ENCODE measurements at regions not wholly inside any gene's neighbourhood (a gene's known extent, or its start where the extent isn't known, plus 50 kb on each side); places are given as distances from the start of the nearest gene placed in this dataset.
"Not testable (repeated sequence)": the region's sequence is repeated elsewhere in the genome, so short reads cannot be mapped to it uniquely, and the experiment has no call there.

- Histone ChIP-seq H3K4me3 (no peak overlapping the region), H3K27ac (no peak overlapping the region), H3K4me1 (replicated peaks in 1 of 2) (no peaks in the 10 kb centered on the region)
- WGBS, 10 experiments, result 8 to 60% (median 28%) methylated on average over 1 of the region's 1 CpG; no CpG with 5 or more reads in 4 of the 10 experiments
- no peak for ATAC-seq (replicated peaks in 6 of 8)
- in situ Hi-C loops (cut with MboI; ENCODE audit: low pct_unique_long_range_greater_than_20kb in 2 of 9, low sequenced_read_pairs in 9 of 9, unreplicated experiment in 9 of 9), result no loop called here
Observed at GRCh38 chr3:109480014-109480413, 142.7 kb upstream of the DPPA4 start.

GRCh38 chr3:109478614-109479013, 141.3 kb upstream of the DPPA4 start:
- 9 to 100% (median 100%) methylated on average over 1 of the region's 1 CpG; no CpG with 5 or more reads in 1 of the 10 experiments for WGBS, 10 experiments
- in situ Hi-C loops (cut with MboI; ENCODE audit: low pct_unique_long_range_greater_than_20kb in 2 of 9, low sequenced_read_pairs in 9 of 9, unreplicated experiment in 9 of 9), result no loop called here
- Histone ChIP-seq H3K4me3 (no peak overlapping the region), H3K4me1 (replicated peaks in 1 of 2) (no peaks in the 10 kb centered on the region), H3K27ac (no peak overlapping the region)
- no peak for ATAC-seq (replicated peaks in 6 of 8)

- Histone ChIP-seq H3K4me1 (replicated peaks in 1 of 2) (no peaks in the 10 kb centered on the region), H3K27ac (no peak overlapping the region), H3K4me3 (no peak overlapping the region)
- 0 to 71% (median 36%) methylated on average over 1 to 3 of the region's 3 CpGs; no CpG with 5 or more reads in 1 of the 10 experiments for WGBS, 10 experiments
- in situ Hi-C loops (cut with MboI; ENCODE audit: low pct_unique_long_range_greater_than_20kb in 2 of 9, low sequenced_read_pairs in 9 of 9, unreplicated experiment in 9 of 9), result no loop called here
- no peak for ATAC-seq (replicated peaks in 6 of 8)
Observed at GRCh38 chr3:109460961-109461360, 123.6 kb upstream of the DPPA4 start.

GRCh38 chr3:109445210-109445609, 107.9 kb upstream of the DPPA4 start:
- in situ Hi-C loops (cut with MboI; ENCODE audit: low pct_unique_long_range_greater_than_20kb in 2 of 9, low sequenced_read_pairs in 9 of 9, unreplicated experiment in 9 of 9), result no loop called here
- Histone ChIP-seq H3K4me3 (no peak overlapping the region), H3K4me1 (replicated peaks in 1 of 2) (no peaks in the 10 kb centered on the region), H3K27ac (no peak overlapping the region)
- ATAC-seq (replicated peaks in 6 of 8), result no peak
- 0 to 100% (median 82%) methylated on average over 1 to 3 of the region's 3 CpGs; no CpG with 5 or more reads in 3 of the 10 experiments for WGBS, 10 experiments

- Histone ChIP-seq H3K4me3 (no peak overlapping the region), H3K27ac (no peak overlapping the region), H3K4me1 (replicated peaks in 1 of 2) (no peaks in the 10 kb centered on the region)
- WGBS, 10 experiments, result 3 to 100% (median 85%) methylated on average over 1 to 4 of the region's 4 CpGs
- ATAC-seq (replicated peaks in 6 of 8), result no peak
- in situ Hi-C loops (cut with MboI; ENCODE audit: low pct_unique_long_range_greater_than_20kb in 2 of 9, low sequenced_read_pairs in 9 of 9, unreplicated experiment in 9 of 9), result no loop called here
Observed at GRCh38 chr3:109442531-109442930, 105.2 kb upstream of the DPPA4 start.

- 0 to 92% (median 84%) methylated on average over 1 to 7 of the region's 7 CpGs for WGBS, 10 experiments
- no peaks in the 10 kb centered on the region for H3K4me1 ChIP-seq (replicated peaks in 1 of 2)
- in situ Hi-C loops (cut with MboI; ENCODE audit: low pct_unique_long_range_greater_than_20kb in 2 of 9, low sequenced_read_pairs in 9 of 9, unreplicated experiment in 9 of 9), result no loop called here
- no peak for ATAC-seq (replicated peaks in 6 of 8)
- H3K27ac ChIP-seq, result no peak overlapping the region
- H3K4me3 ChIP-seq, result no peak overlapping the region
Observed at GRCh38 chr3:109440353-109440752, 103.0 kb upstream of the DPPA4 start.

GRCh38 chr3:109432833-109433232, 95.5 kb upstream of the DPPA4 start:
- H3K4me3 ChIP-seq, result no peak overlapping the region
- H3K4me1 ChIP-seq (replicated peaks in 1 of 2), result no peaks in the 10 kb centered on the region
- 0 to 82% (median 39%) methylated on average over 2 to 3 of the region's 3 CpGs; no CpG with 5 or more reads in 1 of the 10 experiments for WGBS, 10 experiments
- no peak for ATAC-seq (replicated peaks in 6 of 8)
- in situ Hi-C loops (cut with MboI; ENCODE audit: low pct_unique_long_range_greater_than_20kb in 2 of 9, low sequenced_read_pairs in 9 of 9, unreplicated experiment in 9 of 9), result no loop called here
- H3K27ac ChIP-seq, result no peak overlapping the region

GRCh38 chr3:109430911-109431563, 93.7 kb upstream of the DPPA4 start:
- in situ Hi-C loops (cut with MboI; ENCODE audit: low pct_unique_long_range_greater_than_20kb in 2 of 9, low sequenced_read_pairs in 9 of 9, unreplicated experiment in 9 of 9), result no loop called here
- Histone ChIP-seq H3K4me1 (replicated peaks in 1 of 2) (no peaks in the 10 kb centered on the region), H3K4me3 (no peak overlapping the region), H3K27ac (no peak overlapping the region)
- peak in 2 of 8 experiments; percentile 31 to 46 for ATAC-seq (replicated peaks in 6 of 8)
- WGBS, 10 experiments, result 14 to 100% (median 86%) methylated on average over 1 to 6 of the region's 6 CpGs; no CpG with 5 or more reads in 4 of the 10 experiments

- Histone ChIP-seq H3K4me3 (no peak overlapping the region), H3K27ac (no peak overlapping the region), H3K4me1 (replicated peaks in 1 of 2) (no peaks in the 10 kb centered on the region)
- no peak for ATAC-seq (replicated peaks in 6 of 8)
- in situ Hi-C loops (cut with MboI; ENCODE audit: low pct_unique_long_range_greater_than_20kb in 2 of 9, low sequenced_read_pairs in 9 of 9, unreplicated experiment in 9 of 9), result no loop called here
- 0 to 93% (median 48%) methylated on average over 1 to 3 of the region's 4 CpGs; no CpG with 5 or more reads in 2 of the 10 experiments for WGBS, 10 experiments
Observed at GRCh38 chr3:109413049-109413448, 75.7 kb upstream of the DPPA4 start.

GRCh38 chr3:109411547-109411946, 74.2 kb upstream of the DPPA4 start:
- H3K27ac ChIP-seq, result no peak overlapping the region
- no peak for ATAC-seq (replicated peaks in 6 of 8)
- in situ Hi-C loops (cut with MboI; ENCODE audit: low pct_unique_long_range_greater_than_20kb in 2 of 9, low sequenced_read_pairs in 9 of 9, unreplicated experiment in 9 of 9), result no loop called here
- no peak overlapping the region for H3K4me3 ChIP-seq
- H3K4me1 ChIP-seq (replicated peaks in 1 of 2), result no peaks in the 10 kb centered on the region
- WGBS, 10 experiments, result 18 to 100% (median 83%) methylated on average over 1 to 3 of the region's 3 CpGs; no CpG with 5 or more reads in 1 of the 10 experiments

GRCh38 chr3:109396806-109397205, 59.5 kb upstream of the DPPA4 start:
- Histone ChIP-seq H3K27ac (no peak overlapping the region), H3K4me1 (replicated peaks in 1 of 2) (no peaks in the 10 kb centered on the region), H3K4me3 (no peak overlapping the region)
- 22 to 100% (median 90%) methylated on average over 1 to 3 of the region's 3 CpGs for WGBS, 10 experiments
- in situ Hi-C loops (cut with MboI; ENCODE audit: low pct_unique_long_range_greater_than_20kb in 2 of 9, low sequenced_read_pairs in 9 of 9, unreplicated experiment in 9 of 9), result no loop called here
- peak in 1 of 8 experiments; percentile 39 for ATAC-seq (replicated peaks in 6 of 8)

- H3K27ac ChIP-seq; H3K4me3 ChIP-seq; ATAC-seq (replicated peaks in 6 of 8); H3K4me1 ChIP-seq (replicated peaks in 1 of 2); in situ Hi-C loops (cut with MboI; ENCODE audit: low pct_unique_long_range_greater_than_20kb in 2 of 9, low sequenced_read_pairs in 9 of 9, unreplicated experiment in 9 of 9): not testable (repeated sequence)
- 30 to 90% (median 75%) methylated on average over 2 to 4 of the region's 10 CpGs; no CpG with 5 or more reads in 7 of the 10 experiments for WGBS, 10 experiments
Observed at GRCh38 chr3:109393728-109394127, 56.4 kb upstream of the DPPA4 start.

GRCh38 chr3:109392293-109392692, 54.9 kb upstream of the DPPA4 start:
- H3K27ac ChIP-seq, result no peak overlapping the region
- in situ Hi-C loops (cut with MboI; ENCODE audit: low pct_unique_long_range_greater_than_20kb in 2 of 9, low sequenced_read_pairs in 9 of 9, unreplicated experiment in 9 of 9), result no loop called here
- no peak overlapping the region for H3K4me3 ChIP-seq
- 20 to 100% (median 88%) methylated on average over 1 to 3 of the region's 3 CpGs; no CpG with 5 or more reads in 3 of the 10 experiments for WGBS, 10 experiments
- no peak for ATAC-seq (replicated peaks in 6 of 8)
- no peaks in the 10 kb centered on the region for H3K4me1 ChIP-seq (replicated peaks in 1 of 2)

GRCh38 chr3:109387621-109388020, 50.3 kb upstream of the DPPA4 start:
- in situ Hi-C loops (cut with MboI; ENCODE audit: low pct_unique_long_range_greater_than_20kb in 2 of 9, low sequenced_read_pairs in 9 of 9, unreplicated experiment in 9 of 9), result no loop called here
- Histone ChIP-seq H3K27ac (no peak overlapping the region), H3K4me1 (replicated peaks in 1 of 2) (no peaks in the 10 kb centered on the region), H3K4me3 (no peak overlapping the region)
- WGBS, 10 experiments, result 0 to 100% (median 90%) methylated on average over 1 of the region's 1 CpG; no CpG with 5 or more reads in 4 of the 10 experiments
- no peak for ATAC-seq (replicated peaks in 6 of 8)

Measured in motor neuron (in vitro differentiated cells).